Left forelimb (tissue), 1 donor: ENCODE measurements at regions not wholly inside any gene's neighbourhood (a gene's known extent, or its start where the extent isn't known, plus 50 kb on each side); places are given as distances from the start of the nearest gene placed in this dataset.
"Not testable (repeated sequence)": the region's sequence is repeated elsewhere in the genome, so short reads cannot be mapped to it uniquely, and the experiment has no call there.

ENCODE experiments used
- DNase-seq: peaks from one replicate; pipeline ENCODE4 v3.0.0-alpha.2; 2018; ENCODE audit warnings: low spot score

DNA sequence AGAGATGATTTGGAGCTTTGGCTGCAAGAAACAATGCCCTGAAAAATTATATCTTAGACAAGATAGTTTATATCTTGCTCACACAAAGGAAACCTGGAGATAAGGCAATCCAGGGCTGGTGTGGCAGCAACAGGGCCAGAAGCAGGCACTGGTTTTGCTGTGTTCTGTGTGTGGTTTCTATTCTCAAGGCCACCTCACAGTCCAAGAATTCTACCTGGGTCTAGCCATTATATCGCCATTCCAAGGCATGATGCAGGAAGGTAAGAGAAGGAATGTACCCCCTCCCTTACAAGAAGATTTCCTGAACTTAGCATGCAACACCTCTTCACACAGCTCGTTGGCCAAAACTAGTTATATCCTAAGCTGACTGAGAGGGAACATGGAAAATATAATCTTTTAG, 74.5 kb upstream of the MEGF10 start:
- DNase-seq: no peak

- DNase-seq: no peak
These were observed 73.5 kb upstream of the MEGF10 start for GRCh38 chr5:127216898-127217675.

GRCh38 chr5:127221936-127222335, 68.7 kb upstream of the MEGF10 start:
- not testable (repeated sequence) for DNase-seq

DNA sequence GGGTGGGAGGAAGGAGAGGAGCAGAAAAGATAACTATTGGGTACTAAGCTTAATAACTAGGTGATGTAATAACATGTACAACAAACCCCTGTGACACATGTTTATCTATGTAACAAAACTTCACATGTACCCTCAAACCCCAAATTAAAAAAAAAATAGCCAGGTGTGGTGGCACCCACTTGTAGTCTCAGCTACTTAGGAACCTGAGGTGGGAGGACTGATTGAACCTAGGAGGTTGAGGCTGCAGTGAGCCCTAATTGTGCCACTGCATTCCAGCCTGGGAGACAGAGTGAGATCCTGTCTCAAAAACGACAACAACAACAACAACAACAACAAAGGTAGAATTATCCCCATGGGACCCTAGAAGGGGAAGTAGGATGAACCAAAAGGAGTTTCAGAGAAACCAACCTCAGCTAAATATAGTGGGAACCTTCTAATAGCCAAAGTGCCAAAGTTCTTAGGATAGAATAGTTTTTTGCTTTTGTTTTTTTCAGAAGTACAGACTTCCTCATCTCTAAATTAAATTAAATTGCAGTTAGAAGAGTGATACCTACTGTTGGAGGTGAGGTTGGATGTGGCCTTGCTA, 67.9 kb upstream of the MEGF10 start:
- not testable (repeated sequence) for DNase-seq

DNA sequence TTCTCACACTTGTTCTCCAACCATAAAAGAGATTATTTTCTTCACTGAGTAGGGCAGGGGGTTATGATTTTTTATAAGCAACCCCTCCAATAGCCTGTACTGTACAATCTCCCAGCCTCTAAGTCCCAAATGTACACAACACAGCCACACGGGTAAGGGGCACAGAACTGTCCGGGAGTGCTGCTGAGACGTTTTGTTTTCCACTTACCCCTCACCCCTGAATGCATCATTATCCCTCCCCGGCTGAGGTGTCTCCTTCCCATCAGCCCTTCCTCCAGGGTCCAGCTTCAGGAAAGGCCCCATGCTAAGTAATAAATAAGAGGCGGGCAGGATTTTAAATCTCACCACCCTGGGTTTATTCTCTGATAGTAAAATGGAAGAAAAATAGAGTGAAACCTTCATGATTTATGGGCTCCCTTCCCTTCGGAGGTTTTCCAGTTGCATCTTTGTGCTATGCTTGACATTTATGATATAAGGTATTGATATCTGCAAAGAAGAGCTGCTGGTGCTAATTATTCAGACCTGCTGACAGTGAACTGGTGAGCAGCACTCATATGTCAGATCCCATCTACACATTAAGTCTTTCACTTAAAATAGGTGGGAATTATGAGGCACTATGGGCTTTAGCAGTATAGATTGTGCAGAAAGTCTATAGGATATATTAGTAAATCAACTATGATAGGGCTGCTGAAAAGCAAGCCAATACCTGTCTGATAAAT, 67.2 kb upstream of the MEGF10 start:
- DNase-seq: no peak

DNA sequence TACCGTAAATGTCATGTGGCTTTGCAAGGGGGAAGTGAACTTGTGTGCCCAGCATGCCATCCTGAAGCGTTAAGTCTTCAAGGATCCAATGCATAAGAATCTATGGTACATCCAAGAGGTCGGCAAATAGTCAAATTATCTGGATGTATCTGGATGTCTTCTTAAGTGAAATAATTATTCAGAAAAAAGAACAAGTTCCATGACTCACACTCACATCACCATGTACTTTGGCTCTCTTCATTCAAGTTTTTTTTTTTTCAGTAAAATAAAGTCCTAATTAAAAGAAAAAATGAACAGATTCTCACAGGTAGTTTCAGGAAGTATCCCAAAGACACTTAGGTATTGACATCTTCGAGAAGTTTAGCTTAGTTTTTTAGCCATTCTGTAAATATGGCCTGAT, 62.7 kb upstream of the MEGF10 start:
- no peak for DNase-seq

GRCh38 chr5:127228540-127229184, 61.9 kb upstream of the MEGF10 start:
- DNase-seq: no peak

GRCh38 chr5:127229185-127229889, 61.3 kb upstream of the MEGF10 start:
- DNase-seq: peak; percentile 73

GRCh38 chr5:127231118-127231517, 59.5 kb upstream of the MEGF10 start:
- no peak for DNase-seq

- DNase-seq: no peak
These were observed 57.0 kb upstream of the MEGF10 start for GRCh38 chr5:127233590-127233989.

GRCh38 chr5:127235136-127235535, 55.5 kb upstream of the MEGF10 start:
- no peak for DNase-seq

- no peak for DNase-seq
These were observed 54.3 kb upstream of the MEGF10 start for GRCh38 chr5:127236254-127236653.
